WTC11 (cell line): ENCODE measurements at regions not wholly inside any gene's neighbourhood (a gene's known extent, or its start where the extent isn't known, plus 50 kb on each side); places are given as distances from the start of the nearest gene placed in this dataset.

ENCODE experiments used
- ATF3 ChIP-seq: sonication (generic); formaldehyde crosslinking; conservative IDR thresholded peaks from 2 replicates; pipeline ENCODE4 v1.8.1; 2022; ENCODE audit warnings: mild to moderate bottlenecking, missing genetic modification reagents
- MLX ChIP-seq: sonication (generic); formaldehyde crosslinking; IDR thresholded peaks from 2 replicates; pipeline ENCODE4 v1.8.1; 2023; ENCODE audit warnings: mild to moderate bottlenecking, missing genetic modification reagents, moderate library complexity
- NR2C2 ChIP-seq: sonication (generic); formaldehyde crosslinking; IDR thresholded peaks from 2 replicates; pipeline ENCODE4 v1.8.0; 2022; ENCODE audit warnings: mild to moderate bottlenecking, missing genetic modification reagents
- ZBTB21 ChIP-seq: sonication (generic); formaldehyde crosslinking; IDR thresholded peaks from 2 replicates; pipeline ENCODE4 v1.8.1; 2023; ENCODE audit warnings: mild to moderate bottlenecking, missing genetic modification reagents, borderline replicate concordance
- TF ChIP-seq, protein P1 (sequence below): fragments of 200-600 bp; IDR thresholded peaks from 2 replicates; pipeline ENCODE4 v1.8.0; 2022; ENCODE audit warnings: antibody characterized with exemption

DNA sequence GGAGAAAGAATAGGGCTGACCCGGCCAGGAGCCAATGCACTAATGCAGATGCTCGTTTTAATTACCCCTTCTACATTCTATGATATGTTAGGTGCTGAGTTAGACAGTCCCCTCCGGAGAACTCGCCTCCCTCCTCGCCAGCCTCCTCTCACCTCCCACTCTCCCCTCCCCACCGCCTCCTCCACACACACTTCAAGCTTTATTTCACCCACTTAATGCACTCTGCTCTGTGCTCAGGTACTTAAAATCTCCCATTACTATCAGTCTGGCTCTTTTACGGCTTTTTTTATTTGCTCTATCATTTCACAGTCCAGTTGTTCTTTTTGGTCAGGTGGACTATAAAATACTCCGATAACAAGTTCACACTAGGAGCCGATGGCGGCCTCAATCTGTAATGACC, 231.6 kb downstream of the TEX36 start:
- TF ChIP-seq ATF3 (no peak), ZBTB21 (CRISPR knock-in tag) (no peak), MLX (no peak), NR2C2 (CRISPR knock-in tag) (no peak)
- TF ChIP-seq, protein P1, sequence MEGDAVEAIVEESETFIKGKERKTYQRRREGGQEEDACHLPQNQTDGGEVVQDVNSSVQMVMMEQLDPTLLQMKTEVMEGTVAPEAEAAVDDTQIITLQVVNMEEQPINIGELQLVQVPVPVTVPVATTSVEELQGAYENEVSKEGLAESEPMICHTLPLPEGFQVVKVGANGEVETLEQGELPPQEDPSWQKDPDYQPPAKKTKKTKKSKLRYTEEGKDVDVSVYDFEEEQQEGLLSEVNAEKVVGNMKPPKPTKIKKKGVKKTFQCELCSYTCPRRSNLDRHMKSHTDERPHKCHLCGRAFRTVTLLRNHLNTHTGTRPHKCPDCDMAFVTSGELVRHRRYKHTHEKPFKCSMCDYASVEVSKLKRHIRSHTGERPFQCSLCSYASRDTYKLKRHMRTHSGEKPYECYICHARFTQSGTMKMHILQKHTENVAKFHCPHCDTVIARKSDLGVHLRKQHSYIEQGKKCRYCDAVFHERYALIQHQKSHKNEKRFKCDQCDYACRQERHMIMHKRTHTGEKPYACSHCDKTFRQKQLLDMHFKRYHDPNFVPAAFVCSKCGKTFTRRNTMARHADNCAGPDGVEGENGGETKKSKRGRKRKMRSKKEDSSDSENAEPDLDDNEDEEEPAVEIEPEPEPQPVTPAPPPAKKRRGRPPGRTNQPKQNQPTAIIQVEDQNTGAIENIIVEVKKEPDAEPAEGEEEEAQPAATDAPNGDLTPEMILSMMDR: no peak
